ENCODE measurements at regions not wholly inside any gene's neighbourhood (a gene's known extent, or its start where the extent isn't known, plus 50 kb on each side); places are given as distances from the start of the nearest gene placed in this dataset.

GRCh38 chr9:102521097-102521755 lies 473.9 kb upstream of the CYLC2 start:
- TF ChIP-seq EZH2 (IDR thresholded peaks at IDR 0.05; ENCODE audit: borderline replicate concordance, low read length) (no peak), CTCF (conservative IDR thresholded peaks at IDR 0.05 in 1 of 2, IDR thresholded peaks at IDR 0.05 in 1 of 2; ENCODE audit: extremely low read depth in 1 of 2, insufficient read depth in 1 of 2, low read depth in 1 of 2, low read length in 2 of 2) (no peak)

Measured in mammary epithelial cell (primary cell).